H1 (cell line): ENCODE measurements at regions not wholly inside any gene's neighbourhood (a gene's known extent, or its start where the extent isn't known, plus 50 kb on each side); places are given as distances from the start of the nearest gene placed in this dataset.

Source experiments
- GABPA ChIP-seq: IDR thresholded peaks from 2 replicates; pipeline ENCODE4 v1.6.1; 2011; ENCODE audit warnings: mild to moderate bottlenecking, low read length, moderate library complexity, borderline replicate concordance; ENCODE audit not compliant: insufficient read depth
- RBBP5 ChIP-seq: IDR thresholded peaks from 2 replicates; pipeline ENCODE4 v1.7.1; 2012; ENCODE audit warnings: low read depth, mild to moderate bottlenecking, inconsistent platforms, low read length, moderate library complexity, borderline replicate concordance

GRCh38 chr13:72205773-72206172 lies 338.8 kb upstream of the DACH1 start (continued):
- TF ChIP-seq GABPA (no peak), RBBP5 (no peak)
